ENCODE measurements at regions not wholly inside any gene's neighbourhood (a gene's known extent, or its start where the extent isn't known, plus 50 kb on each side); places are given as distances from the start of the nearest gene placed in this dataset.

DNA sequence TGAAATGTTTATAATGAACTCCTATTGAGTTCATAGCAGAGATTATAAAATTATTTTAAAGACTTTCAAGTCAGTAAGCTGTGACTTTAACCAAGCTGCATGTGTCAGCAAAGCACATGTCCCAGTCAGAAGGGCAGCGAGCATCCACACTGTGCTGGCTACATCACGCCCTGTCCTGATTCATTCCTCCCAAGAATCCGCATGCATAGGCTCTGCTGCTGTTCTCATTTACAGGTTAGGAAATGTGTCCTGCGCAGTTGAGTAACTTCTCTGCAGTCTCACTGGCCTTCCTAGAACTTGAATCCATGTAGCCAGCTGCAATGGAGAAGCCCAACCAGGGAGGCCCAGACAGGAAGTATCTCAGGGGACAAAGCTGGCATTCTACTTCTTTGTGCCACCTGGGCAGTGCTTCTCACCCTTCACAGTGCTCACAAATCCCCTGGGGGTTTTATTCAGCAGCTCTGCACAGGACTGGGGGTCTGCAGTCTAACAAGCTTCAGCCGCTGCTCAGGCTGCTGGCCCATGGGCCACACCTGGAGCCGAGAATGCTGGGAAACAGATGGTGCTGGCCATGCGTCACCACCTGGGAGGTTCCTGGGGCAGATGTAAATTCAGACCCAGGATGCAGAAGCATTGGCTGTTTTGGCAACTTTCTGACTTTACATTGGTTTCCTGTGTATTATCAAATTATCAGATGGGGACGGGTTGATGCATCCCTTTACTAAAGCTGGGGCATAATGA is 192.8 kb upstream of the GDF10 start:
- DNase-seq, result no peak

DNA sequence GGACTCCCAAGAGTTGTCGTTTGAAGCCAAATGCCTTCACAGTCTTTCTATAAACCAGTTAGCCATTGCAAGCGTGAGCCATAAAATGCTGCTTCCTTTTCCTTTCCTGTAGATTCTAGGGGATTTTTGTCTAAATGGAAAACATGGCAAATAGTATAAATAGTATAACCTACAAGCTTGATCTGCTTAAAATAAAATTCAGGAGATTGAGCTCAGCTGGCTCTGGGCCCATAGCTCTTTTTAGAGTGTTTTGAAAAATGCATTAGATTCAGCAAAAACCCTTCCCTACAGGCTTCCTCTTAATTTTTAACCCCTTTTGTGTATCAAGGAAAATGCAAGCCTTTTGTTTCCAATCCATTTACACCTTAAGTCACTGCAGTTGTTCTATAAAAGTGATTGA is 190.1 kb upstream of the GDF10 start:
- no peak for DNase-seq

- DNase-seq, result no peak
Measured at GRCh38 chr10:47111329-47111862, 188.6 kb upstream of the GDF10 start.

- no peak for DNase-seq
Measured at GRCh38 chr10:47112612-47113011, 187.4 kb upstream of the GDF10 start.

GRCh38 chr10:47113907-47114500 is 186.0 kb upstream of the GDF10 start:
- no peak for DNase-seq

- no peak for DNase-seq
Measured at GRCh38 chr10:47114680-47115186, 185.3 kb upstream of the GDF10 start.

- DNase-seq, result no peak
Measured at GRCh38 chr10:47115322-47115721, 184.7 kb upstream of the GDF10 start.

DNA sequence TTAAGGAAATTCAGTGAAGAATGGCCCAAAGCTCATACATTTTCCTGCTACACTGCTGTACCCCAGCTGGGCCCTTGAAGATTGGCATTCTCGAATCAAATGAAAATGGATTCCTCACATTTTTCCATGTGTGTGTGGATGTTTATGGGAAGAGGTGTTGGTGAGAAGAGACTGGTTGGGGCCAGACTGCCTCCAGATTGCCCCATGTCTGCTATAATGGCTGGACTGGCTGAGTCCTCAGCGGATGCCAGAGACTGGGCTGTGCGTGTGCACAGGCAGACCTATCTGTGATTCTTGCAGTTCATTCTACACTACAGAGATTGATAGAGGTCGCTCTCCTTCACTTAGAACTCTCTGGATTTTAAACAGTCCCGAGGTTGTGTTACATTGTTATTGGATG is 183.6 kb upstream of the GDF10 start:
- DNase-seq, result no peak

GRCh38 chr10:47118326-47118725 is 181.7 kb upstream of the GDF10 start:
- DNase-seq, result no peak

DNA sequence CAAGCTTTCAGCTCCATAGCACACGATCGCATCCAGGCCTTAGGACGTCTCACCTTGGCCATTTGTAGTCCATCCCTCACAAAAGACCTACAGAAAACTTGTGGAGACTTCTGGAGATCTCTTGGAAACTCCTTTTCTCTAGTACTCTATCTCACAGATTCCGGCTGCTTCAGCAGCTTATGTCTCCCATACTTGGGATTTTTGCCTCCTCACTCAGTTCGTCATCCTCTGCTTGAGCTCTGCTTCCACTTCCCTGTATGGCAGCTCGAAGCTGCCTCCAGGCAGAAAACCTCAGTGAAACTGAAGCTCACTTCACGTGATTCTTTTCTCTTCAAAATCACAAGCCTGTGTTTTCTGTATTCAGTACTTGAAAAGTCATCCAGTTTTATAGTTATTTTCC is 178.7 kb upstream of the GDF10 start:
- DNase-seq, result no peak

GRCh38 chr10:47123716-47124288 is 176.2 kb upstream of the GDF10 start:
- DNase-seq, result no peak

GRCh38 chr10:47127188-47127785 is 172.7 kb upstream of the GDF10 start:
- no peak for DNase-seq

GRCh38 chr10:47130491-47130890 is 169.5 kb upstream of the GDF10 start:
- DNase-seq, result no peak

DNA sequence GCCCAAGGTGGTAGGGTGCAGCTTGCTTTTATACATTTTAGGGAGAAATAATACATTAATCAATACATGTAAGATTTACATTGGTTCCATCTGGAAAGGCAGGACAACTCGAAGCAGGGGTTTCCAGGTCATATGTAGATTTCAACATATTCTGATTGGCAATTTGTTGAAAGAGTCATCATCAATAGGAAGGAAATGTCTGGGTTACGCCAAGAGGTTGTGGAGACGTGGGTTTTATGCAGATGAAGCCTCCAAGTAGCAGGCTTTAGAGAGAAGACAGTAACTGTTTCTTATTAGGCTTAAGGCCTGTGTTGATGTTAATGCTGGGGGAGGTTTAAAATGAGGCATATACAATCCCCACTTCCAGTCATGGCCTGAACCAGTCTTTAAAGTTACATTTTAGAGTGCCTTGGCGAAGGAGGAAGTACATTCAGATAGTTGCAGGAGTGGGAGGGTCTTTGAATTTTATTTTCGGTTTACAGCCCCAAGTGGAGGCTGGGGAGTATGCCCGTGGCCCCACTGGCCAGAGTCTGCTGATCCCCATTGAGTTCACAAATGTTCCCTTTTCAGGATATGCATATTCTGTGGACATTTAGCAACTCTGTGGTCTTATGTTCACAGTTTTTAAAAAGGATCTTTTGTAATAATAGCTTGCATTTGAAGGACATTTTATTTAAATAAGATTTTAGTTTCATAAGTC is 166.0 kb upstream of the GDF10 start:
- DNase-seq, result no peak

DNA sequence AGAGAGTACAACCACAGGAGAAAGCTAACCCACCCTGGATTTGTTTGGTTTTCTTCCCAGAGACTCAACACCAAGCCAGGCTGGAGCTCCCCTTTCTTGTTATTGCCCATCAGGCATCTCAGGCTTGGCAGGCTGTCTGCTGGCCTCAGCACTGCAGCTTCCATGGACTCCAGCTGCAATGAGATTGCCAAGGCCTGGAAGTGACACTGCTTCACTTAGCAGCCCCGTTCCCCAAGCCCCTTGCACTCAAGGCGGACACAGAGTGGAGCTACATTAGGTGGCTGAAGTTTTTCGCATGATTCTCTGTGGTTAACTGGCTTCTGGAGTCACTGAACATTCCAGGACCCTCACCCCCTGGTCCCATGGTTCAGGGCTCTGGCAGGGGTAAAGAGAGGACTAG is 163.1 kb upstream of the GDF10 start:
- DNase-seq, result no peak

DNA sequence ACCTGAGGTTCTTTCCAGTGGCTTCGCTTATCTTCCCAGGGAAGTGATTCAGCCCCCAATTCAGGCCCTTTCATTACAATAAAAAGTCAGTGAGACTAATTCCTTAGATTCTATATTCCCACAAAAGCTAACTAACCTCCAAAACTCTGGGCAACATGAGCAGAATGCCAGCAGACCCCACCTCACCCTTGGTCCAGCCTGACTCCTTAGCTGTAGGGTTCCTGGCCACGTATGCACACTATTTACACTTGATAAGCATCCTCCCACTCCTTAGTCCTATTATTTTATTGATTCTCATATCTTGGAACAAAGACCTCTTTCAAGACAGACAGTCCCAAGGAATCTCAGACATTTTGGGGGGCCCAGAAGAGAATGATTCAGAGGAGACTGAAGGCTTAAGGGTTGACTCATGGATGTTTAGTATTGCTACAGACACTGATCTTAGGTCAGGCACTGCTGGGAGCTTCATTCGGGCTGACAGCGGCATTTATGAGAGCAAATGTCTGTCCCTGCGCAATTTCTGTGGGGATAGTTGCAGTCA is 162.6 kb upstream of the GDF10 start:
- no peak for DNase-seq

DNA sequence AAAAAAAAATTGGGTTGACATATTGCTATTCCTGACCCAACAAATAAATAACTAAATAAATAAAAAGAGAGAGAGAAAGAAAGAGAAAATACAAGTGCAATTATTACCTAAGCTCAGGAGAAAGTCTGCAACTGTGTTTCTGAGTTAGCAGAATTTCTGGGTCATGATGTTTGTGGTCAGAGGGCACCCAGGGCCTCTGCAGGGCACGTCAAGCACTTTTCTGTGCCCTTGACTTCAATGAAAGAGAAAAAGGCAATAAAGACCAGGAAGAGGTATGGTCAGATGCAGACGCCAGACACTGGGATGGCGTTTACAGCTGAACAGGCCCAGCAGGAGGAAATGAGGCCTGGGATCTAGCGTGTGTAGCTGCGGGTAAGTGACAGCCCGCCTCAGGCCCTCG is 160.9 kb upstream of the GDF10 start:
- no peak for DNase-seq

DNA sequence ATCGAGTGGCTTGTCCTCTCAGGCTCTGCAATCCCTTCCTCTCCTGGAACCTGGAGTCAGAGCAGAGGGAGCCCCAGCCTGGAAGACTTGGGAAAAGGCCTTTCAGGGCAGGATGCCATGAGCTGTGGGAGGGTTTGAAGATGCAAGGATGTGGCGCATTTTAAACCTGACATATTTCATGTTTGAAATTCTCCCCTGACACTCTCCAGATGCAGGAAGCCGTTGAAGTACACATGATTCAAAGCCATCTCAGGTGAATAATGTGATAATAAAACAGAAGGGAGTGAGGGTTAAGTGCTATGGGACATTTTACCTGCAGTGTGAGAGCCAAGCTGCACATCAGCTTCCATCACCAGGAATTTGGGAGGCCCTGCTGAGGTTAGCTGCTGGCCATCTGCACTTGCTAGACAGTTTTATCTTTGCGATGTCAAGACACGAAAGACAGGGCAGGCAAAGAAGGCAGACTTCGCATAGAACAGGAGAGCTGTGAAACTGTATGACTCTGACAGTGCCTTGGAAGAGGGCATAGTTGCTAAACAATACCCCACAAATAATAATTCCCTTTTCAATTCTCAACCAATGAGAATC is 159.1 kb upstream of the GDF10 start:
- DNase-seq, result no peak

GRCh38 chr10:47141349-47141748 is 158.6 kb upstream of the GDF10 start:
- DNase-seq, result no peak

GRCh38 chr10:47143072-47143471 is 156.9 kb upstream of the GDF10 start:
- DNase-seq, result no peak

GRCh38 chr10:47143473-47143872 is 156.5 kb upstream of the GDF10 start:
- DNase-seq, result no peak

DNA sequence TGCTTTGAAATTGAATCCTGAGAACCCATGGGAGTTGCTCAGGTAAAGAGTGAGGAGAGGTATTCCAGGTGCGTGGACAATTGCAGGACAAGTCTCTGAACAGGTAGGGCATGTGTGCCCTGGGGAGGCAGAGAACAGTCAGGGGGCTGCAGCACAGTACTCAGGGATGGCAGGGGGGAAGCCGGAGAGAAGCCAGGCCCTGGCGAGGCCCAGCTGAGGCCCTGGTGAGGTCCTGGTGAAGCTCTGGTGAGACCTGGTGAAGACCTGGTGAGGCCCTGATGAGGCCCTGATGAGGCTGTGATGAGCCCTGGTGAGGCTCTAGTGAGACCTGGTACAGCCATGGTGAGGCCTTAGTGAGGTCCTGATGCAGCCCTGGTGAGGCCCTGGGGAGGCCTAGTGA is 155.5 kb upstream of the GDF10 start:
- no peak for DNase-seq

Measured in stimulated activated CD4-positive, alpha-beta T cell treated with anti-CD3 and anti-CD28 coated beads, Interleukin-15, amount 100 ng/mL, for 24 hours (primary cell).